Astrocyte (in vitro differentiated cells and primary cell): ENCODE measurements at regions not wholly inside any gene's neighbourhood (a gene's known extent, or its start where the extent isn't known, plus 50 kb on each side); places are given as distances from the start of the nearest gene placed in this dataset.
A peak's percentile ranks its signal among the peaks of the same experiment; 100 is the strongest.

Source experiments
- DNase-seq: peaks from one replicate; pipeline ENCODE4 v3.0.0-alpha.2; 2010; ENCODE audit warnings: low read depth
- FAIRE-seq: peaks from 2 replicates; lab custom pipeline; 2011; peaks lifted over from hg19 to GRCh38; lab: Jason Lieb, UNC
- H2AFZ ChIP-seq: 2 replicates; pipeline ENCODE4 v1.6.0; 2012; ENCODE audit warnings: low read depth, low read length, inconsistent platforms
- H3K27ac ChIP-seq: 2 replicates; pipeline ENCODE4 v1.5.1; 2011; ENCODE audit warnings: low read depth, low read length, inconsistent platforms
- H3K27me3 ChIP-seq: 2 replicates; pipeline ENCODE4 v1.6.0; 2011; ENCODE audit warnings: low read length, inconsistent platforms; ENCODE audit not compliant: insufficient read depth
- H3K36me3 ChIP-seq: 2 replicates; pipeline ENCODE4 v1.5.1; 2011; ENCODE audit warnings: low read length, inconsistent platforms; ENCODE audit not compliant: insufficient read depth
- H3K4me1 ChIP-seq: 2 replicates; pipeline ENCODE4 v1.5.1; 2011; ENCODE audit warnings: low read length, inconsistent platforms; ENCODE audit not compliant: insufficient read depth
- H3K4me2 ChIP-seq: 2 replicates; pipeline ENCODE4 v1.6.0; 2012; ENCODE audit warnings: low read length, inconsistent platforms
- H3K4me3 ChIP-seq: 2 replicates; pipeline ENCODE4 v1.5.1; 2011; ENCODE audit warnings: low read depth, mild to moderate bottlenecking, low read length, inconsistent platforms; ENCODE audit not compliant: insufficient read depth
- H3K79me2 ChIP-seq: 2 replicates; pipeline ENCODE4 v1.6.0; 2012; ENCODE audit warnings: mild to moderate bottlenecking, low read length, inconsistent platforms; ENCODE audit not compliant: insufficient read depth
- H3K9ac ChIP-seq: 2 replicates; pipeline ENCODE4 v1.6.0; 2012; ENCODE audit warnings: mild to moderate bottlenecking, low read length, inconsistent platforms
- H3K9me3 ChIP-seq: 2 replicates; pipeline ENCODE4 v1.5.1; 2012; ENCODE audit warnings: low read depth, mild to moderate bottlenecking, low read length, inconsistent platforms; ENCODE audit not compliant: insufficient read depth
- H4K20me1 ChIP-seq: 2 replicates; pipeline ENCODE4 v1.6.0; 2012; ENCODE audit warnings: low read length, inconsistent platforms; ENCODE audit not compliant: insufficient read depth
- H3K27ac Mint-ChIP-seq: one replicate; pipeline ENCODE4 v1.8.0; 2021; ENCODE audit warnings: mild to moderate bottlenecking, mixed read lengths; ENCODE audit not compliant: unreplicated experiment
- H3K27me3 Mint-ChIP-seq: one replicate; pipeline ENCODE4 v1.8.0; 2021; ENCODE audit warnings: low read depth, mixed read lengths; ENCODE audit not compliant: unreplicated experiment
- H3K36me3 Mint-ChIP-seq: one replicate; pipeline ENCODE4 v1.8.0; 2021; ENCODE audit warnings: low read depth, mixed read lengths; ENCODE audit not compliant: unreplicated experiment
- H3K4me1 Mint-ChIP-seq: one replicate; pipeline ENCODE4 v1.8.0; 2021; ENCODE audit warnings: low read depth, mixed read lengths; ENCODE audit not compliant: unreplicated experiment
- H3K4me3 Mint-ChIP-seq: one replicate; pipeline ENCODE4 v1.8.0; 2021; ENCODE audit warnings: mild to moderate bottlenecking, moderate library complexity, mixed read lengths; ENCODE audit not compliant: unreplicated experiment
- H3K9me3 Mint-ChIP-seq: one replicate; pipeline ENCODE4 v1.8.0; 2021; ENCODE audit warnings: mild to moderate bottlenecking, mixed read lengths; ENCODE audit not compliant: unreplicated experiment
- CTCF ChIP-seq: IDR thresholded peaks from 2 replicates; pipeline ENCODE4 v1.5.1; 2011; ENCODE audit warnings: low read depth, mild to moderate bottlenecking, inconsistent platforms, low read length, moderate library complexity; ENCODE audit not compliant: insufficient read depth
- EZH2 ChIP-seq: IDR thresholded peaks from 2 replicates; pipeline ENCODE4 v1.6.1; 2012; ENCODE audit warnings: mild to moderate bottlenecking, low read length, inconsistent platforms; ENCODE audit not compliant: insufficient read depth

- H3K27me3 Mint-ChIP-seq = no peaks in the 10 kb centered on the region
- H3K4me1 Mint-ChIP-seq = peaks cover 4% of the 10 kb centered on the region
- FAIRE-seq = no peak
- H3K36me3 Mint-ChIP-seq = no peaks in the 10 kb centered on the region
- Histone ChIP-seq H3K4me3 (no peak overlapping the region), H3K27ac (no peak overlapping the region), H3K27me3 (no peaks in the 10 kb centered on the region), H3K9ac (no peak overlapping the region), H4K20me1 (no peaks in the 10 kb centered on the region), H3K4me2 (no peak overlapping the region), H3K79me2 (no peaks in the 10 kb centered on the region), H3K9me3 (no peaks in the 10 kb centered on the region), H2AFZ (no peak overlapping the region), H3K36me3 (no peaks in the 10 kb centered on the region), H3K4me1 (no peaks in the 10 kb centered on the region)
- no peaks in the 10 kb centered on the region for H3K9me3 Mint-ChIP-seq
- H3K27ac Mint-ChIP-seq = no peak overlapping the region
- no peak overlapping the region for H3K4me3 Mint-ChIP-seq
- TF ChIP-seq CTCF = no peak
- TF ChIP-seq EZH2 = no peak
- no peak for DNase-seq
Measured at GRCh38 chr16:60675022-60675421, 1361.2 kb downstream of the CDH8 start.

- Mint-ChIP-seq H3K36me3 (no peaks in the 10 kb centered on the region), H3K27ac (no peak overlapping the region), H3K4me1 (peaks cover 4% of the 10 kb centered on the region), H3K4me3 (no peak overlapping the region), H3K9me3 (no peaks in the 10 kb centered on the region), H3K27me3 (no peaks in the 10 kb centered on the region)
- Histone ChIP-seq H3K9ac (no peak overlapping the region), H3K79me2 (no peaks in the 10 kb centered on the region), H4K20me1 (no peaks in the 10 kb centered on the region), H3K4me2 (peak overlapping the region; percentile 16), H3K4me1 (no peaks in the 10 kb centered on the region), H3K36me3 (no peaks in the 10 kb centered on the region), H3K9me3 (no peaks in the 10 kb centered on the region), H3K4me3 (no peak overlapping the region), H3K27ac (no peak overlapping the region), H3K27me3 (no peaks in the 10 kb centered on the region), H2AFZ (no peak overlapping the region)
- DNase-seq = peak; percentile 44
- TF ChIP-seq CTCF (no peak), EZH2 (no peak)
- no peak for FAIRE-seq
Measured at GRCh38 chr16:60674241-60674640, 1362.0 kb downstream of the CDH8 start.

DNA sequence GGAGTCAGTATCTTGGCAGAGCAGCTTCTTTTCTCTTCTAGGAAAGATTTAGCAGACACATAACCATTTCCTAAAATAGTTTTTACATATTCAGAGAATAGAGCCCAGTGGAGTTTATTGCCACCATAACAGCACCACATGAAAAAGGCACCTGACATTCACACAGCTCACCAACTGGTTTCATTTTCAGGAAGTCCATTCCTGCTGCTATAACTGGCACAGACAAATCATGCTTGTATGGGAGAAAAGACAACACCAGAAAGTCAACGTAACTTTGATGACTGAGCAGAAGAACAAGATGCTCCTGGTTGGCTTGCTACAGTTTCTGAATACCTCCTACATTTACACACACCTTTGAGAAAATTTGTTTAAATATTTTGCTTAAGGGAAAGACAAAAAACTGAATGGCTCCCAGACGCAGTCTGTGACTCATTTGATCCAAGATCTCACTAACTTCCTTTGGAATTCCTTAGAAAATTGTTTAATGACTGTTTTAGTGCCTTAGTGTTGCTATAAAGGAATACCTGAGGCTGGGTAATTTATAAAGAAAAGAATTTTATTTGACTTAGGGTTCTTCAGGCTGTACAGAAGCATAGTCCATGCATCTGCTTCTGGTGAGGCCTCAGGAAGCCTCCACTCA is 1380.6 kb downstream of the CDH8 start:
- Mint-ChIP-seq H3K9me3 (peaks cover 1% of the 10 kb centered on the region), H3K4me1 (peaks cover 10% of the 10 kb centered on the region), H3K4me3 (no peak overlapping the region), H3K36me3 (no peaks in the 10 kb centered on the region), H3K27me3 (no peaks in the 10 kb centered on the region), H3K27ac (no peak overlapping the region)
- Histone ChIP-seq H3K36me3 (no peaks in the 10 kb centered on the region), H3K4me1 (peaks cover 8% of the 10 kb centered on the region), H2AFZ (peak overlapping the region; percentile 24), H3K9me3 (no peaks in the 10 kb centered on the region), H3K9ac (no peak overlapping the region), H3K79me2 (no peaks in the 10 kb centered on the region), H4K20me1 (no peaks in the 10 kb centered on the region), H3K4me2 (peak overlapping the region; percentile 45), H3K27ac (peak overlapping the region; percentile 3), H3K4me3 (no peak overlapping the region), H3K27me3 (no peaks in the 10 kb centered on the region)
- no peak for TF ChIP-seq EZH2
- TF ChIP-seq CTCF = no peak
- DNase-seq = peak; percentile 56
- no peak for FAIRE-seq
